ENCODE measurements at regions not wholly inside any gene's neighbourhood (a gene's known extent, or its start where the extent isn't known, plus 50 kb on each side); places are given as distances from the start of the nearest gene placed in this dataset.

DNA sequence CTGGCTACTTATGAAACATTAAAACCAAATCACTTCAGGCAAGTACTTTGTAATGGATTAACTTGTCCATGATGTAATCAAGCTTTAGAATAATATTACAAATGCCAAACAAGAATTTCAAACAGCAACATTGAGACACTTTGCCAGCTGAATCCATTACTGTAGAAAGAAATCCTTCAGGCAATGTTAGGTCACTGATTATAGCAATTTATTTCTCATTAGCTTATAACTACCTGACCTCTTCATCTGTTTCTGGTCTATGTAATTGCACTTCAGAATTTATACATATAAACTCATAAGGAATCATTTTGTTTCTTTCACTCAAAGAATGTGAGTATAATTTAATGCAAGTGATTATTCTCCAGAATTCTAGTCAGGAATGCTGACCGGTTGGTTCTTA, 692.6 kb upstream of the TMEFF2 start:
- Histone ChIP-seq H3K79me2 (ENCODE audit: low read length) (no peaks in the 10 kb centered on the region), H3K4me1 (ENCODE audit: low read length) (no peaks in the 10 kb centered on the region), H3K9ac (ENCODE audit: low read length) (no peak overlapping the region), H3K4me2 (ENCODE audit: low read depth, low read length) (no peak overlapping the region), H3F3A (ENCODE audit: insufficient read depth, low read length) (no peaks in the 10 kb centered on the region), H2AFZ (ENCODE audit: low read length) (no peak overlapping the region), H3K9me3 (replicated peaks; ENCODE audit: insufficient read depth, low read length) (no peaks in the 10 kb centered on the region), H3K27ac (ENCODE audit: low read length) (no peak overlapping the region), H3K36me3 (replicated peaks; ENCODE audit: insufficient read depth, low read length) (no peaks in the 10 kb centered on the region), H3K4me3 (ENCODE audit: low read length) (no peak overlapping the region), H3K9me2 (replicated peaks; ENCODE audit: insufficient read depth, low read length) (no peaks in the 10 kb centered on the region), H4K20me1 (ENCODE audit: insufficient read depth, low read length) (no peaks in the 10 kb centered on the region), H3K27me3 (replicated peaks; ENCODE audit: insufficient read depth, low read length) (no peaks in the 10 kb centered on the region)
- DNase-seq = no peak
- TF ChIP-seq EZH2 (optimal IDR thresholded peaks at IDR 0.05; ENCODE audit: low read depth, low read length) (no peak), EZH2phosphoT487 (IDR thresholded peaks at IDR 0.05; ENCODE audit: low read length) (no peak)
- TF ChIP-seq, protein P1, sequence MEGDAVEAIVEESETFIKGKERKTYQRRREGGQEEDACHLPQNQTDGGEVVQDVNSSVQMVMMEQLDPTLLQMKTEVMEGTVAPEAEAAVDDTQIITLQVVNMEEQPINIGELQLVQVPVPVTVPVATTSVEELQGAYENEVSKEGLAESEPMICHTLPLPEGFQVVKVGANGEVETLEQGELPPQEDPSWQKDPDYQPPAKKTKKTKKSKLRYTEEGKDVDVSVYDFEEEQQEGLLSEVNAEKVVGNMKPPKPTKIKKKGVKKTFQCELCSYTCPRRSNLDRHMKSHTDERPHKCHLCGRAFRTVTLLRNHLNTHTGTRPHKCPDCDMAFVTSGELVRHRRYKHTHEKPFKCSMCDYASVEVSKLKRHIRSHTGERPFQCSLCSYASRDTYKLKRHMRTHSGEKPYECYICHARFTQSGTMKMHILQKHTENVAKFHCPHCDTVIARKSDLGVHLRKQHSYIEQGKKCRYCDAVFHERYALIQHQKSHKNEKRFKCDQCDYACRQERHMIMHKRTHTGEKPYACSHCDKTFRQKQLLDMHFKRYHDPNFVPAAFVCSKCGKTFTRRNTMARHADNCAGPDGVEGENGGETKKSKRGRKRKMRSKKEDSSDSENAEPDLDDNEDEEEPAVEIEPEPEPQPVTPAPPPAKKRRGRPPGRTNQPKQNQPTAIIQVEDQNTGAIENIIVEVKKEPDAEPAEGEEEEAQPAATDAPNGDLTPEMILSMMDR (IDR thresholded peaks at IDR 0.05; ENCODE audit: low read length) = no peak

DNA sequence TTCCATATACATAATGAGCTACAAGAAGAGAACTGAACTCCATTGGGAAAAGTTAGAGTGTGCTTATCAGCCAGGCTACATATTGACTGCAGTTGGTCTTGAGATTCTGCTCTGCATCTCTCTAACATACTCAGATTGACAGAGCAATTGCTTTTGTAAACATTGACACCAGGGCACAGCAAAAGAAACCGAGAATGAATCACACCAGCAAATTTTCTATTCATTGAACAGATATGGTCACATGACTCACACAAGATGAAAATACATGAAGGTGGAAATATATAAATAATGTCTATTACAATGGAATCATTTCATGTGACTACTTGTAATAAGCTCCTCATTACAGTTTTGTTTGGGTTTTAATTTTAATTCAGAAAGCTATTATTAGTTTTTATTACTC, 691.9 kb upstream of the TMEFF2 start:
- no peaks in the 10 kb centered on the region for H3K4me1 ChIP-seq (ENCODE audit: low read length)
- H3K4me3 ChIP-seq (ENCODE audit: low read length) = no peak overlapping the region
- no peak for DNase-seq
- no peaks in the 10 kb centered on the region for H3K9me3 ChIP-seq (replicated peaks; ENCODE audit: insufficient read depth, low read length)
- TF ChIP-seq EZH2 (optimal IDR thresholded peaks at IDR 0.05; ENCODE audit: low read depth, low read length) = no peak
- no peak for TF ChIP-seq EZH2phosphoT487 (IDR thresholded peaks at IDR 0.05; ENCODE audit: low read length)
- TF ChIP-seq, protein P1 (IDR thresholded peaks at IDR 0.05; ENCODE audit: low read length) = no peak
- H3K9ac ChIP-seq (ENCODE audit: low read length) = no peak overlapping the region
- H2AFZ ChIP-seq (ENCODE audit: low read length) = no peak overlapping the region
- H3F3A ChIP-seq (ENCODE audit: insufficient read depth, low read length) = no peaks in the 10 kb centered on the region
- H3K4me2 ChIP-seq (ENCODE audit: low read depth, low read length) = no peak overlapping the region
- no peak overlapping the region; the same call in 1 of the 2 replicates for H3K27ac ChIP-seq (ENCODE audit: low read length)
- H4K20me1 ChIP-seq (ENCODE audit: insufficient read depth, low read length) = no peaks in the 10 kb centered on the region
- no peaks in the 10 kb centered on the region for H3K9me2 ChIP-seq (replicated peaks; ENCODE audit: insufficient read depth, low read length)
- no peaks in the 10 kb centered on the region for H3K27me3 ChIP-seq (replicated peaks; ENCODE audit: insufficient read depth, low read length)
- H3K79me2 ChIP-seq (ENCODE audit: low read length) = no peaks in the 10 kb centered on the region
- no peaks in the 10 kb centered on the region for H3K36me3 ChIP-seq (replicated peaks; ENCODE audit: insufficient read depth, low read length)

DNA sequence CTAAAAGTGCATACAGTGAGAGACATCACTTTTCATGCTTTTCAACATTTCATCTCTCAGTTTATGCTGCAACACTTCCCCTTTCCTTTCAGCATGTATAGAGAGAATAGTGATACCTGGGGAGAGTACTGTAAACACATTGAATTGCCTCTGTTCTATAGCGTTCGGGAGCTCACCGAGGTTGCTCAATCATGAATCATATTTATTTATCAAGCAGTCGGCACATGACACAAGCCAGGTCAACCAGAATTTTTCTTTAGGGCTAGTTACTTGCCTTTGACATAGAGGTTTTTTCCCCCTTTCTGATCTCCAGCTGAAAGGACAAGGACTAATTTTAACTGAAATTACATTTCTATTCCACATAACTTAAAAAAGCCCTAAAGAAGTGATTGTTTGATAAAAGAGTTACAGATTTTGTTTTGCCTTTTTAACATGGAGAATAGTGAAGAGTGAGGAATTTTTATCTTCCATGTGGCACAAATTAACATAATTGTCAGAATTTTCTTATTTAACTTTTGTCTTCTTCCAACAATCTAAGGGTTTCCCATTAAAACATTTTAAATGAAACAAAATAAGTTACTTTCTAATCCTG, 690.9 kb upstream of the TMEFF2 start:
- no peaks in the 10 kb centered on the region for H3K4me1 ChIP-seq (ENCODE audit: low read length)
- TF ChIP-seq, protein P1 (IDR thresholded peaks at IDR 0.05; ENCODE audit: low read length) = no peak
- TF ChIP-seq EZH2 (optimal IDR thresholded peaks at IDR 0.05; ENCODE audit: low read depth, low read length) = no peak
- TF ChIP-seq EZH2phosphoT487 (IDR thresholded peaks at IDR 0.05; ENCODE audit: low read length) = no peak
- H2AFZ ChIP-seq (ENCODE audit: low read length) = no peak overlapping the region
- H3K36me3 ChIP-seq (replicated peaks; ENCODE audit: insufficient read depth, low read length) = no peaks in the 10 kb centered on the region
- no peaks in the 10 kb centered on the region for H4K20me1 ChIP-seq (ENCODE audit: insufficient read depth, low read length)
- H3K4me3 ChIP-seq (ENCODE audit: low read length) = no peak overlapping the region
- H3K79me2 ChIP-seq (ENCODE audit: low read length) = no peaks in the 10 kb centered on the region
- no peak overlapping the region for H3K4me2 ChIP-seq (ENCODE audit: low read depth, low read length)
- no peaks in the 10 kb centered on the region for H3K9me2 ChIP-seq (replicated peaks; ENCODE audit: insufficient read depth, low read length)
- H3F3A ChIP-seq (ENCODE audit: insufficient read depth, low read length) = no peaks in the 10 kb centered on the region
- no peak for DNase-seq
- H3K9ac ChIP-seq (ENCODE audit: low read length) = no peak overlapping the region
- no peaks in the 10 kb centered on the region for H3K27me3 ChIP-seq (replicated peaks; ENCODE audit: insufficient read depth, low read length)
- no peak overlapping the region for H3K27ac ChIP-seq (ENCODE audit: low read length)
- H3K9me3 ChIP-seq (replicated peaks; ENCODE audit: insufficient read depth, low read length) = no peaks in the 10 kb centered on the region
